GM12891 (cell line): ENCODE measurements at regions not wholly inside any gene's neighbourhood (a gene's known extent, or its start where the extent isn't known, plus 50 kb on each side); places are given as distances from the start of the nearest gene placed in this dataset.

Experiments
- POLR2A ChIP-seq: IDR thresholded peaks from 2 replicates; pipeline ENCODE4 v1.6.1; 2011; ENCODE audit warnings: low read depth, low read length, control low read depth
- POLR2AphosphoS5 ChIP-seq: IDR thresholded peaks from 2 replicates; pipeline ENCODE4 v1.6.1; 2011; ENCODE audit warnings: low read depth, low read length, control low read depth
- POU2F2 ChIP-seq: IDR thresholded peaks from 2 replicates; pipeline ENCODE4 v1.6.1; 2011; ENCODE audit warnings: low read depth, mild to moderate bottlenecking, control low read depth, low read length, moderate library complexity
- TAF1 ChIP-seq: IDR thresholded peaks from 2 replicates; pipeline ENCODE4 v1.6.1; 2011; ENCODE audit warnings: low read depth, low read length, control low read depth

DNA sequence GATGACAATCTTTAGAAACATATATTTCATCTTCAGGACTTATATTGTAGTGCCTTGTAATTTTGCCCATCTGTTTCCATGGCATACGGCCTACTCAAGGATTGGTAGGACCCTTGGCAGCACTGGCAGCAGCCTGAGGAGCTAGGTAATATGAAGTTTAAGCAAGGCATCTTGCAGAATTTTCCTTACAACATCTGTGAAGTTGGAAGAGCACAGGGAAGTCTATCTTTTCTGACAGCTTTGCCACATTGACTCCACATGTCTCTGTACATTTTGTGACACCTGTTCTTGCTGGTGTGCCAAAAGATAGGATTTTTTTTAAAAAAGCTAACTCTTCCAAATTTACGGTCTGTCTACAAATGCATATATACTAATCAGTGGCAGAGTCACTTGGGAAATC, 1235.2 kb downstream of the PCDH7 start:
- TF ChIP-seq POLR2A: no peak
- TF ChIP-seq POLR2AphosphoS5: no peak
- no peak for TF ChIP-seq POU2F2
- TF ChIP-seq TAF1: no peak
